HCEC 1CT (cell line): ENCODE measurements at regions not wholly inside any gene's neighbourhood (a gene's known extent, or its start where the extent isn't known, plus 50 kb on each side); places are given as distances from the start of the nearest gene placed in this dataset.
A peak's percentile ranks its signal among the peaks of the same experiment; 100 is the strongest.

Experiments
- DNase-seq: peaks from one replicate; pipeline ENCODE4 v3.0.0-alpha.2; 2017

GRCh38 chr6:124877468-124877867, 84.8 kb upstream of the RNF217 start:
- DNase-seq: no peak

- no peak for DNase-seq
Observed at GRCh38 chr6:124879110-124879991, 82.9 kb upstream of the RNF217 start.

GRCh38 chr6:124879992-124880355, 82.3 kb upstream of the RNF217 start:
- no peak for DNase-seq

DNA sequence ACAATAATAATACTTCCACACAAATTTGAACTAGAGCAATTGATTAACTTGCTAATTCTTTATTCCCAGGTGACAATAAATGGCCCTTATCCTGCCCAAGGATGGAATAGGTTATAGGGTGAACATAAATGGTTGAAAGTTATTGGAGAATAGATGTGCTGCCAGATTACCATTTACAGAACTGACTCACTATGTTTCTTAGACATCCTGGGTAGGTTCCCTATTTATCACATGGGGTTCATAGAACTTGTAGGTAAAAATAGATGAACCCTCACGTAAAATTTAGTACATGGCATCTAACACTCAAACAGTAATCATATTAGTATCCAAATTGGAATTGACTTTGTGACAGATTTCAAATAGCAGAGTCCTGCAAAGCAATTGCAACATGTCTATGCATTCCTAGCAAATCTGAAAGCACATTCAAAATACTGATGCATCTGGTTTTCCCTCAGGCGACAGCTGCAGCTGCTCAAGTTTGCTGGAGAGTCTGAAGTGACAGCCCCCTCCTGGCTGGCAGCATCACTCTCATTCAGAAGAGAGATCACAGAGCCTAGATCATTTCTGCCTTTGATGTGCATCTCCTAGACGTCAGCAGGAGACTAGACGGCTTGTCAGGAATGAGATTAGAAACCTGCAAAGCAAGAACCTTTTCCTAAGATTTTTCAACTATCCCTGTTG, 80.2 kb upstream of the RNF217 start:
- peak; percentile 86 for DNase-seq

DNA sequence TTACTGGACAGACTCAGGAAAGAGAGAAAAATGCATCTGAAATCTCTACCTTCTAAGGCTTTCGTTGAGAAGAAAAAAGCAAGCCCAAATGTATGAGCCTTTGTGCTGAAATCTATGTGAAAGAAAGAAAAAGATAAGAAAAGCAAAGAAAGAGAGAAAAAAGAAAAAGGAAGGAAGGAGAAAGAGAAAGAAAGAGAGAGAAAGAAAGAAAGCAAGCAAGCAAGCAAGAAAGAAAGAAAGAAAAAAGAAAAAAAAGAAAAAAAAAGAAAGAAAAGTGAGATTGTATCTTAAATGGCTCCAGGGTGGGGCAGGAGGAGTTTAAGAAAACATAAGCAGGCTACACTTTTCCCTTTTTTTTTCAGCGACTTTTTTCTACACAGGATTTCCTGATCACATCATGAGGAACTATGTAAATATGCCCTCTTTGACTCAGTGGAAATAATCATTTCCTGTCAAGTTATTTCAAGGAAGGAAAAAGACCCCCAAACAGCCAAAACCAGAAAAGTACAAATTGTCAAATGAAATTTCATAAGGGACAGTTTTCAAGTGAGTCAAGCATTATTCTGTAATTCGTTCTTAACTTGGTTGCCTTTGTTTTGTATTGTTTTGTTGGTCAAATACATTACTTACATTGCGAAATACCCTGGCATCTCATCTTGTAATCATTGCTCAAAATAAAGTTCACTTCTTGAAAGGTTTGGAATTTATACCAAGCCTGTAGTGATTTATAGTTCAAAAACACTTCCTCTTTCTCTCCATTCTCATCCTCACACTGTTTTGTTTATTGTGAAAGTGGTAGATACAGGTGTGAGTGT, 79.5 kb upstream of the RNF217 start:
- DNase-seq: peak; percentile 72

GRCh38 chr6:124885171-124885570, 77.1 kb upstream of the RNF217 start:
- DNase-seq: peak; percentile 48

DNA sequence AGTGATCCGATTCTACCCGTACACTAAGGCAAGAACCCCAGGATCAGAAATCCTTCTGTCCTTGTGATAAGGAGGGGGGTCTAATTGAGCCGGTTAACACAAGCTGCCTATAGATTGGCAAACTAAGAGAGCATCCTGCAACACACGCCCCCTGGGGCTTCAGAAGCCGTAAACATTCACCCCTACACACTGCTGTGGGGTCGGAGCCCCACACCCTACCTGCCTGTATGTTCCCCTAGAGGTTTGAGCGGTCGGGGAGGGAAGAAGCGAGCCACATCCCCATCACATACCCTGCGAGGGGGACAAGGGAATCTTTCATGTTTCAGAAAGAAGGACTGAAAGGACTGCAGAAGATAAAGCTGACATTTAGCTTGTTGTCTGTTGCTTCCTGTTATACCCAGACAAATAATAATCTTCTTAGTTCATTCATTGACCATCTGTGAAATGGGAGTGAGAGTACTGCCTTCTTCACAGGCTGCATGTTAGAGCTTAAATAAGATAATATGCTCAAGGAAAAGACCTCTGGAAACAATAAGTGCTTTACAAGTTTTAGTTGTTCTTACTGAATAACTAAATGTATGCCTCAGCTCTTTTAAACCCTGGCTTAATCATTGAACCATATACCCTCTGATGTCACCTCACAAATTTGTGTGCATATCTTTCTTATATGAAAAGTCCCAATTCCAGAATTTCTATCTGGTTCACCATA, 74.2 kb upstream of the RNF217 start:
- no peak for DNase-seq

DNA sequence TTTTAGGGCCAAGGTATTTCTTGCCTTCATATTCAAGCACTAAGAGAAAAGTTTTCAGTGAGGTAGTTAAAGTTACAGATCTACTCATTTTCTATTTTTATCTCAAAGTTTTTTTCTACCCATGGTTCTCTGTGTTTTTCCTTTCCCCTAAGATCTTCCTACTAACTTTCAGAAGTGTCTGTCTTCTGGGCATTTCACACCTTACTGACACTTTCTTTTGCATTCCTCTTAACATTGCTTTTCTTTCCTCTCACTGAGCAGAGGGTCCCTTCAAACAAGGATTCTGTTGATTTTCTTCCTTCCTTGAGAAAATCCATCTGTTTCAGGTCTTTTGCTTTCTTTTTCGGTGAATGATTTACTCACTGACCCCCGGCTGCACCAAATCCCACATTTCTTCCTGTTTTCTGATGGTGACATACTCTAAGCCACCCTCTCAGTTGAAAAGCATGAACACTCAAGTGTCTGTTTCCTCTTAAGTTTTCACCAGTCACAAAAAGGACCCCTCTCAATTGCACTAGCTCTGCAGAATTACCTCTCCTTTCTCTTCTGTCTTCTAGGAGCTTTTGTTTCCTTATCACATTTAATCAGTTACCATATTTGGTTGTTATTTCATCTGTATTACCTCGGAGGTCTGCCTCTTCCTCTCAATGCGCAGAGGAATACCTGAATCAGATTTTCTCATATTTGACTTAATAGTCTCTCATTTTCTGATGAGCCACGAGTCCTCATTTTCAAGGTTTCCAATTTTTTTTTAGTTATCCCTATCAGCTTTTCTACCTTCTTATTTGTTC, 73.5 kb upstream of the RNF217 start:
- no peak for DNase-seq

DNA sequence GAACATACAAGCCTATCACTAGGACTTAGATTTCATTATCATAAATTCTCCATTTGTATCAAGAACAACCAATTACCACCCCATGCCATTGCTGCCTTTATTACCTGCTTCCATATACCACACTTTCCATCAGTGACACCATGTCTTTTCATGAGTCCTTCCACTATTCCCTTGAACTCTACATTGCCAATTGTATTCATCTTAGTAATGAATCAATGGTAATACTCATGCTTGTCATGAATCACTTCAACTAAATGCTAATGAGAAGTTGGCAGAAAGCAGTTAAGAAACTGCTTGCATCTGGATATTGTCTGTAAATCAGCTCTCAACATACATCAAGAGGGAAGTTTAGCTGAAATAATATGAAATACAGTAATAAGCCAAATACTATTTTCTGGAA, 61.2 kb upstream of the RNF217 start:
- DNase-seq: no peak

- no peak for DNase-seq
Observed at GRCh38 chr6:124903797-124904196, 58.4 kb upstream of the RNF217 start.

GRCh38 chr6:124907596-124907995, 54.6 kb upstream of the RNF217 start:
- DNase-seq: no peak
